HL-60 (cell line): ENCODE measurements at regions not wholly inside any gene's neighbourhood (a gene's known extent, or its start where the extent isn't known, plus 50 kb on each side); places are given as distances from the start of the nearest gene placed in this dataset.

Source experiments
- CTCF ChIP-seq: IDR thresholded peaks from one replicate; pipeline ENCODE4 v1.5.1; 2011; ENCODE audit warnings: low read length, control low read depth, inconsistent platforms; ENCODE audit not compliant: insufficient read depth
- GABPA ChIP-seq: IDR thresholded peaks from 2 replicates; pipeline ENCODE4 v1.6.1; 2012; ENCODE audit warnings: low read depth
- POLR2AphosphoS5 ChIP-seq: IDR thresholded peaks from 2 replicates; pipeline ENCODE4 v1.6.1; 2012; ENCODE audit warnings: low read depth

GRCh38 chrX:121569609-121570008 is 522.2 kb downstream of the GLUD2 start:
- no peak for TF ChIP-seq CTCF
- TF ChIP-seq POLR2AphosphoS5 = no peak
- TF ChIP-seq GABPA = no peak
